ENCODE measurements at regions not wholly inside any gene's neighbourhood (a gene's known extent, or its start where the extent isn't known, plus 50 kb on each side); places are given as distances from the start of the nearest gene placed in this dataset.

GRCh38 chr18:59065684-59066083 lies 74.0 kb upstream of the SEC11C start:
- Histone ChIP-seq H4K20me1 (replicated peaks; ENCODE audit: control insufficient read depth, insufficient read depth, low read length) (no peaks in the 10 kb centered on the region; the same call in 1 of the 2 replicates), H3K27me3 (ENCODE audit: control insufficient read depth in 2 of 2, insufficient read depth in 2 of 2, low read length in 2 of 2) (peaks cover 2 to 21% of the 10 kb centered on the region in 2 experiments; a peak in 2 of 5 replicates), H3K9ac (ENCODE audit: insufficient read depth in 1 of 2, low read depth in 2 of 2, low read length in 2 of 2) (no peak overlapping the region), H3K9me1 (ENCODE audit: control insufficient read depth, insufficient read depth, low read length) (no peaks in the 10 kb centered on the region), H3K36me3 (ENCODE audit: control insufficient read depth, insufficient read depth, low read length) (no peaks in the 10 kb centered on the region), H3K4me3 (no peak overlapping the region), H3K79me2 (ENCODE audit: control insufficient read depth, insufficient read depth, low read length) (no peaks in the 10 kb centered on the region), H3K27ac (ENCODE audit: extremely low read depth, low read depth, low read length) (no peak overlapping the region), H3K4me1 (replicated peaks in 1 of 2; ENCODE audit: control insufficient read depth in 2 of 2, insufficient read depth in 2 of 2, low read length in 2 of 2) (no peaks in the 10 kb centered on the region), H2AFZ (ENCODE audit: low read depth, low read length) (no peak overlapping the region), H3K9me3 (replicated peaks; ENCODE audit: control insufficient read depth, insufficient read depth, low read depth, low read length) (no peaks in the 10 kb centered on the region), H3K4me2 (ENCODE audit: insufficient read depth, low read length) (no peak overlapping the region)
- ATAC-seq, result no peak
- POLR2A ChIA-PET, result no interaction called here
- no peak for FAIRE-seq
- DNase-seq (ENCODE audit: extremely low read depth in 1 of 4, low spot score in 3 of 4), result no peak
- BruUV-seq (replicated peaks), result no TSS peak
- in situ Hi-C loops (cut with MboI) (no loop called here), intact Hi-C loops (cut with micrococcal nuclease) (no loop called here)
- CTCF ChIA-PET (ENCODE audit: low intra/inter-chr PET ratio), result no interaction called here
- WGBS (ENCODE audit: insufficient coverage, low coverage, missing lambda C conversion rate), result 12% methylated on average over 6 of the region's 6 CpGs
- no peak for TF ChIP-seq ZNF318 (IDR thresholded peaks at IDR 0.05; ENCODE audit: borderline replicate concordance in 1 of 2, low read depth in 1 of 2)
